ENCODE measurements at regions not wholly inside any gene's neighbourhood (a gene's known extent, or its start where the extent isn't known, plus 50 kb on each side); places are given as distances from the start of the nearest gene placed in this dataset.
"Not testable (repeated sequence)": the region's sequence is repeated elsewhere in the genome, so short reads cannot be mapped to it uniquely, and the experiment has no call there.

- H3K4me3 Mint-ChIP-seq, result no peak overlapping the region
- H3K4me1 Mint-ChIP-seq (ENCODE audit: low read depth), result no peaks in the 10 kb centered on the region
- H3K36me3 Mint-ChIP-seq (ENCODE audit: low read depth), result no peaks in the 10 kb centered on the region
- TF ChIP-seq, protein P1, sequence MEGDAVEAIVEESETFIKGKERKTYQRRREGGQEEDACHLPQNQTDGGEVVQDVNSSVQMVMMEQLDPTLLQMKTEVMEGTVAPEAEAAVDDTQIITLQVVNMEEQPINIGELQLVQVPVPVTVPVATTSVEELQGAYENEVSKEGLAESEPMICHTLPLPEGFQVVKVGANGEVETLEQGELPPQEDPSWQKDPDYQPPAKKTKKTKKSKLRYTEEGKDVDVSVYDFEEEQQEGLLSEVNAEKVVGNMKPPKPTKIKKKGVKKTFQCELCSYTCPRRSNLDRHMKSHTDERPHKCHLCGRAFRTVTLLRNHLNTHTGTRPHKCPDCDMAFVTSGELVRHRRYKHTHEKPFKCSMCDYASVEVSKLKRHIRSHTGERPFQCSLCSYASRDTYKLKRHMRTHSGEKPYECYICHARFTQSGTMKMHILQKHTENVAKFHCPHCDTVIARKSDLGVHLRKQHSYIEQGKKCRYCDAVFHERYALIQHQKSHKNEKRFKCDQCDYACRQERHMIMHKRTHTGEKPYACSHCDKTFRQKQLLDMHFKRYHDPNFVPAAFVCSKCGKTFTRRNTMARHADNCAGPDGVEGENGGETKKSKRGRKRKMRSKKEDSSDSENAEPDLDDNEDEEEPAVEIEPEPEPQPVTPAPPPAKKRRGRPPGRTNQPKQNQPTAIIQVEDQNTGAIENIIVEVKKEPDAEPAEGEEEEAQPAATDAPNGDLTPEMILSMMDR (IDR thresholded peaks at IDR 0.05), result no peak
- ChIA-PET CTCF (no interaction called here), POLR2A (no interaction called here)
- intact Hi-C loops (cut with micrococcal nuclease), result no loop called here
- DNase-seq (no peak), ATAC-seq (no peak)
- H3K27ac Mint-ChIP-seq, result no peak overlapping the region
- no peaks in the 10 kb centered on the region for H3K27me3 Mint-ChIP-seq
- peaks cover under 1% of the 10 kb centered on the region for H3K9me3 Mint-ChIP-seq
Measured at GRCh38 chr14:40685764-40686163, 920.9 kb upstream of the LRFN5 start.

DNA sequence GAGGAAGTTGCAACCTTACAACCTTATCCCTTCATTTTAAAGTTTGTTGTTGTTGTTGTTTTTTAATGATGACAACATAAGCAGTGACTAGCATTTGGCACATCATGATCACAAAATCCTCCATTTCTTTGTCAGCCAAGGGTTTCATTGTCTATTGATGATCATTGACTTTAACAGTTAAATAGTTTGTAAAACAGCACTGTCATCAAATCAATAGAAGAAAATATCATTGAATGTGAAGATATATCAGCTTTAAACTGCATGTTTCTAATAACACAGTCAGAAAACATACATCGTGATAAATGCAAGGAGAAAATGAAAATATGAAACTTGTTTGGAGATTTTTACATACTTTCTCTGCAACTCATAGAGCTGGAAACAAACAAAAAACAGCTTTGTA is 922.3 kb upstream of the LRFN5 start:
- DNase-seq (no peak), ATAC-seq (no peak)
- Mint-ChIP-seq H3K36me3 (ENCODE audit: low read depth) (no peaks in the 10 kb centered on the region), H3K4me1 (ENCODE audit: low read depth) (no peaks in the 10 kb centered on the region), H3K4me3 (no peak overlapping the region), H3K9me3 (peaks cover 6% of the 10 kb centered on the region), H3K27ac (no peak overlapping the region), H3K27me3 (no peaks in the 10 kb centered on the region)
- POLR2A ChIA-PET, result no interaction called here
- TF ChIP-seq, protein P1 (IDR thresholded peaks at IDR 0.05), result no peak
- intact Hi-C loops (cut with micrococcal nuclease), result no loop called here
- CTCF ChIA-PET, result no interaction called here

DNA sequence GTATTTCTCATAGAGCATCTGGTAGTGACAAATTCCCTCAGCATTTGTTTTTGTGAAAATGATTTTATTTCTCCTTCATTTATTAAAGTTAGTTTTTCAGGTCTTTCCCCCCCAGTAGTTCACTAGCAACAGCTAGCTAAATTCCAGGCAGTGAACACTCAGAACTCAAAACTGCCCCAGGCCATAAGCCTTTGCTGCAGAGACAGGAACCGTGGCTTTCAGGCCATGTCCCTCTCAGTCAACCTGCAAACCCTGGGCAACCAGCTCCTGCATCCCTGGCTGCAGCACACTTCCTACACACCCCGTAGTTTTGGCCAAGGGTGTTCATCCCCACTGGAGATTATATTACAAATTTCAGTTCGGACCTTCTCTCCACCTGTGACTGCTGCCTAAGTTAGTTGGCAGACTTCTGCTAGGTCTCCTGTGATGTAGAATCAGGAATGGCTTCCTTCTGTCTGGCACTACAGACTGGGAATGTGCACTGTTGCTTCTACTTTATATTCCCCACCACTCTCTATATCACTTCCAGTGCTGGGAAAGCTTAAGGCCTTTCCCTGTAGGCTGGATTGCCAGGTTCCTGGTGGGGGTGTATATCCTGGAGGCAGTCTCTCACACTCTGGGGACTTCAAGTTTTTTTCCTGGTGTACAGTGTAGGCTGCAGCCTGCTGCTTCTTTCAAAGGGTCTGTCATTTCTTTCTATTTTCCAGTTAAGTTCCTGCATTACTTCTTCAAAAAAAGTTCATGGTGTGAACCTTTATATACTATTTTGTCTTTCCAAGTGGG is 924.4 kb upstream of the LRFN5 start:
- Mint-ChIP-seq H3K27me3 (no peaks in the 10 kb centered on the region), H3K27ac (no peak overlapping the region), H3K36me3 (ENCODE audit: low read depth) (no peaks in the 10 kb centered on the region), H3K4me3 (no peak overlapping the region), H3K4me1 (ENCODE audit: low read depth) (no peaks in the 10 kb centered on the region), H3K9me3 (peaks cover 7% of the 10 kb centered on the region)
- DNase-seq (no peak), ATAC-seq (no peak)
- intact Hi-C loops (cut with micrococcal nuclease), result no loop called here
- CTCF ChIA-PET, result no interaction called here
- TF ChIP-seq, protein P1 (IDR thresholded peaks at IDR 0.05), result no peak
- POLR2A ChIA-PET, result no interaction called here

DNA sequence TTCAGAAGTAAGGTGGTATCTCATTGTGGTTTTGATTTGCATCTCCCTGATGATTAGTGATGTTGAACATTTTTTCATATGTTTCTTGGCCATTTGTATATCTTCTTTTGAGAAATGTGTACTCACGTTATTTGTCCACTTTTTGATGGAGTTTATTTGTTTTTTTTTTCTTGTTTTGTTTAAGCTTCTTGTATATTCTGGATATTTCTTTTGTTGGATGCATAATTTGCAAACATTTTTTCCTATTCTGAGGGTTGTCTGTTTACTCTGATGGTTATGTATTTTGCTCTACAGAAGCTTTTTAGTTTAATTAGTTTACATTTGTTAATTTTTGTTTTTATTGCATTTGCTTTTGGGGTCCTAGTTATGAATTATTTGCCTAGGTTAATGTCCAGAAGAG is 927.4 kb upstream of the LRFN5 start:
- Mint-ChIP-seq H3K4me1 (ENCODE audit: low read depth) (no peaks in the 10 kb centered on the region), H3K4me3 (no peak overlapping the region), H3K9me3 (peaks cover 7% of the 10 kb centered on the region), H3K36me3 (ENCODE audit: low read depth) (no peaks in the 10 kb centered on the region), H3K27me3 (no peaks in the 10 kb centered on the region), H3K27ac (no peak overlapping the region)
- ChIA-PET POLR2A (no interaction called here), CTCF (no interaction called here)
- no peak for ATAC-seq
- TF ChIP-seq, protein P1 (IDR thresholded peaks at IDR 0.05), result no peak
- no peak for DNase-seq
- intact Hi-C loops (cut with micrococcal nuclease), result no loop called here

GRCh38 chr14:40677206-40677605 is 929.5 kb upstream of the LRFN5 start:
- ATAC-seq; H3K27ac Mint-ChIP-seq; H3K4me3 Mint-ChIP-seq; intact Hi-C loops (cut with micrococcal nuclease); POLR2A ChIA-PET; CTCF ChIA-PET; H3K36me3 Mint-ChIP-seq (ENCODE audit: low read depth); H3K4me1 Mint-ChIP-seq (ENCODE audit: low read depth); DNase-seq; H3K9me3 Mint-ChIP-seq; H3K27me3 Mint-ChIP-seq: not testable (repeated sequence)
